Adrenal gland (tissue), 9 donors: ENCODE measurements at regions not wholly inside any gene's neighbourhood (a gene's known extent, or its start where the extent isn't known, plus 50 kb on each side); places are given as distances from the start of the nearest gene placed in this dataset.

Experiments
- DNase-seq, 7 donors: peaks; one replicate each; pipeline ENCODE4 v3.0.0-alpha.2; 2019 to 2020
- H3K27ac ChIP-seq, 5 donors: fragments of 200-600 bp; sonication (generic) in 4 of 5; 1 replicate in 3 of 5; 2 replicates in 2 of 5; pipeline versions ENCODE4 v1.5.1 to v1.8.0; 2016 to 2020; ENCODE audit warnings: mild to moderate bottlenecking in 1 of 5
- H3K27me3 ChIP-seq: fragments of 200-600 bp; 2 replicates; pipeline ENCODE4 v1.8.0; 2021
- H3K36me3 ChIP-seq, 2 donors: fragments of 200-600 bp; replicated peaks in 1 of 2; 1 replicate in 1 of 2; 2 replicates in 1 of 2; pipeline versions ENCODE4 v1.5.1 to v1.8.0; 2018 to 2022
- H3K4me1 ChIP-seq, 2 donors: fragments of 200-600 bp; replicated peaks in 1 of 2; 1 replicate in 1 of 2; 2 replicates in 1 of 2; pipeline versions ENCODE4 v1.5.1 to v1.8.0; 2018 to 2021
- H3K4me3 ChIP-seq, 4 donors: fragments of 200-600 bp; sonication (generic) in 3 of 4; one replicate each; pipeline ENCODE4 v1.5.1; 2016 to 2018
- H3K9me3 ChIP-seq, 3 donors: fragments of 200-600 bp; sonication (generic) in 1 of 3; replicated peaks in 1 of 3; 1 replicate in 2 of 3; 2 replicates in 1 of 3; pipeline versions ENCODE4 v1.5.1 to v1.8.0; 2016 to 2021
- POLR2A ChIP-seq, 2 donors: fragments of 450-650 bp; IDR thresholded peaks; one replicate each; pipeline ENCODE4 v1.6.1; 2017; ENCODE audit warnings: antibody characterized with exemption in 2 of 2, mild to moderate bottlenecking in 2 of 2, moderate library complexity in 1 of 2
- WGBS, 4 donors: extraction: QIAGEN DNeasy Blood & Tissue Kit in 2 of 4; methylation state at CpG; one replicate each; pipeline versions ENCODE4 v1.1.5 to v1.1.7; 2013 to 2017; 5-methylcytosine and 5-hydroxymethylcytosine counted together
- intact Hi-C, 2 donors: fragments of 100-400 bp; cut with DNase I; formaldehyde crosslinking; loops; one replicate each; pipeline versions ENCODE4 v1.14.1 to v1.15.0; 2022 to 2023
- TF ChIP-seq, protein P1 (sequence below), 6 experiments: fragments of 450-650 bp in 4 of 6; fragments of 200-600 bp in 2 of 6; sonication (generic) in 1 of 6; IDR thresholded peaks; 1 replicate in 5 of 6; 2 replicates in 1 of 6; pipeline versions ENCODE4 v1.5.1 to v1.8.0; 2016 to 2021; ENCODE audit warnings: antibody characterized with exemption in 6 of 6, mild to moderate bottlenecking in 2 of 6, moderate library complexity in 1 of 6
- donor health status: healthy with polysubstance abuse.
- donor health status: Bipolar disorder and iron deficiency.
- donor health status: DM: yes; HTN: yes; CAD: no.
- donor health status: DM: no; HTN: no; CAD: no.
- donor health status: DM: no; HTN: no; CAD: no.

DNA sequence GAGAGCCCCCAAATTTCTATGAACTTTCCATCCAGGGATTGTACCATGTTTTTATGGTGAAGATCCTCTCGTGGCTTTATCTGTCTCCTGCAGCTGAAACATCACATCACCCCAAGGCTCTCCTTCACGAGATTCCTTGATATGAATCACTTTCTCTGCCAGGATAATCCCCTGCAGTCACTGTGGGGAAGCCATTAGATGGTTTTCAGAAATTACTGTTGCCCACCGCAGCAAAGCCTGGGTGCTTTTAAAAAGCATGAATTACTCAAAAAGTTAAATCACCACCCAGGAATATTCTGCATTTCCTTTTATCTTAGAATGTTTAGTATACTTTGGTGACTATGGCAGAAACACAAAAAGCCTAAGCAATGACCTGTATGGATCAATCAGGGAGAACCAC lies 428.4 kb upstream of the SLC14A2 start:
- H3K36me3 ChIP-seq = no peaks in the 10 kb centered on the region
- TF ChIP-seq POLR2A (IDR thresholded peaks at IDR 0.05) = no peak
- TF ChIP-seq, protein P1, sequence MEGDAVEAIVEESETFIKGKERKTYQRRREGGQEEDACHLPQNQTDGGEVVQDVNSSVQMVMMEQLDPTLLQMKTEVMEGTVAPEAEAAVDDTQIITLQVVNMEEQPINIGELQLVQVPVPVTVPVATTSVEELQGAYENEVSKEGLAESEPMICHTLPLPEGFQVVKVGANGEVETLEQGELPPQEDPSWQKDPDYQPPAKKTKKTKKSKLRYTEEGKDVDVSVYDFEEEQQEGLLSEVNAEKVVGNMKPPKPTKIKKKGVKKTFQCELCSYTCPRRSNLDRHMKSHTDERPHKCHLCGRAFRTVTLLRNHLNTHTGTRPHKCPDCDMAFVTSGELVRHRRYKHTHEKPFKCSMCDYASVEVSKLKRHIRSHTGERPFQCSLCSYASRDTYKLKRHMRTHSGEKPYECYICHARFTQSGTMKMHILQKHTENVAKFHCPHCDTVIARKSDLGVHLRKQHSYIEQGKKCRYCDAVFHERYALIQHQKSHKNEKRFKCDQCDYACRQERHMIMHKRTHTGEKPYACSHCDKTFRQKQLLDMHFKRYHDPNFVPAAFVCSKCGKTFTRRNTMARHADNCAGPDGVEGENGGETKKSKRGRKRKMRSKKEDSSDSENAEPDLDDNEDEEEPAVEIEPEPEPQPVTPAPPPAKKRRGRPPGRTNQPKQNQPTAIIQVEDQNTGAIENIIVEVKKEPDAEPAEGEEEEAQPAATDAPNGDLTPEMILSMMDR (IDR thresholded peaks at IDR 0.05) = no peak
- no peak overlapping the region for H3K27ac ChIP-seq
- H3K4me1 ChIP-seq = no peaks in the 10 kb centered on the region
- no peaks in the 10 kb centered on the region for H3K27me3 ChIP-seq
- WGBS, 4 donors = 54 to 59% (median 57%) methylated on average over 3 of the region's 3 CpGs
- H3K9me3 ChIP-seq = no peaks in the 10 kb centered on the region
- DNase-seq = no peak
- no peak overlapping the region for H3K4me3 ChIP-seq
- intact Hi-C loops = no loop called here

DNA sequence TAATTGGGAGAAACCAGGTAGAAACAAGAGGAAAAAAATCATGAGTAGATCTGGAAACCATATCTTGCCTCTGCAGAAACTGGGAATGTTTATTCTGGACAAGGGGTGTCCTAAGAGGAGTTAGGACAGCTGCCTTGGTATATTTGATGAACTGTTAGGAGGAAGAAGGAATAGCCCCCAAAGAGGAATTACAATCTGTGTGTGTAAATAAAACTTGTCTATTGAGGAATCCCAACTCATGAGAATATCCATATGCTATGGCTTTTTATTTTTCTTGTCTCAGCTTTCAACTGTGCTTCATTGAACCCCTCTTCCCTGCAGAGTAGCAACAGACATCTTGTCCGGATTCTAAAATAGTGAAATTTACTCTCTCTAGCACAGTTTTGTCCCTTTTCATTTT lies 423.5 kb upstream of the SLC14A2 start:
- H3K27ac ChIP-seq = no peak overlapping the region
- WGBS, 4 donors = 78 to 88% (median 84%) methylated on average over 1 of the region's 1 CpG

DNA sequence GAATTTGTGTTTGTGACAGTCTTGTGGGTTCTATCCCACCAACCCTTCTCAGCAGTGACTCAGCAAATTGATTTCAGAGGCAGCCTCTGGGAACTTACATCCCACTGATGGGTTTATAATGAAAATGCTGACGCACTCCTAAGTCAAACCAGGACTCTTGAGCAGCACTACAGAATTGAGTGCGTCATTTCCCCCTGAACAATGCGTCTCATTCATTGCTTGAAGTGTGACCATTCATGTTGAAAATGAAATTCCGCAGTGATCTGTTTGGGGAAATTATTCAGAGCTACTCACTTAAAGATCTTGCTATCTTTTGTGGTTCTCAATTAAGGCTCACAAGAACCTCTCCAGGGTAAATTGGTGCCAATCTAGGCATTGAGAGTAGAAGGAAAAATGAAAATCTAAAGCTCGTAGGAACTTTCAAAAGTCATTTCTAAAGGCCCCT lies 417.7 kb upstream of the SLC14A2 start:
- no peak for TF ChIP-seq POLR2A (IDR thresholded peaks at IDR 0.05)
- TF ChIP-seq, protein P1 (IDR thresholded peaks at IDR 0.05) = no peak
- no peaks in the 10 kb centered on the region for H3K36me3 ChIP-seq
- no peaks in the 10 kb centered on the region for H3K27me3 ChIP-seq
- intact Hi-C loops = no loop called here
- peaks cover 0 to 6% (median 0%) of the 10 kb centered on the region in 3 donors for H3K9me3 ChIP-seq
- no peaks in the 10 kb centered on the region for H3K4me1 ChIP-seq
- no peak overlapping the region for H3K27ac ChIP-seq
- DNase-seq = no peak
- 67 to 85% (median 72%) methylated on average over 5 of the region's 5 CpGs for WGBS, 4 donors
- no peak overlapping the region for H3K4me3 ChIP-seq

More for the DNA sequence above, 423.5 kb upstream of the SLC14A2 start:
- Histone ChIP-seq H3K36me3 (no peaks in the 10 kb centered on the region), H3K9me3 (no peaks in the 10 kb centered on the region), H3K4me3 (no peak overlapping the region), H3K4me1 (no peaks in the 10 kb centered on the region), H3K27me3 (no peaks in the 10 kb centered on the region)
- intact Hi-C loops = no loop called here
- no peak for DNase-seq
- TF ChIP-seq POLR2A (IDR thresholded peaks at IDR 0.05) = no peak
- TF ChIP-seq, protein P1 (IDR thresholded peaks at IDR 0.05) = no peak

DNA sequence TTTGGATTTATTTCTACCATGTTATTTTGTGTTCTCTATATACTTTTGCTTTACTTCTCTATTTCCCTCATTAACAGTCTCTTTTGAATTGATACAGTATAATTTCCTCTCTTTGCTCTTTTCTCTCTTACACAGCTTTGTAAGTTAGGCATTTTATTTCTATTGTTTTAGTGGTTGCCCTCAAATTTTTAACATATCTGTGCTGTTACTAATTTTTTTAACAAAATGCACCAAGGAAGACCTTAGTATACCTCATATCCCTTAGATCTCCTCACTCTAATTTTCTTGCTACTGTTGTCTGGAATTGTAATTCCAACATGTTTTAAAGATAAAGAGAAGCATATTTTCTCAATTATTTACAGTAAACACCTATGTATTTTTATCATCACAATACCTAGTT lies 416.8 kb upstream of the SLC14A2 start:
- intact Hi-C loops = no loop called here
- H3K9me3 ChIP-seq = peaks cover 0 to 6% (median 0%) of the 10 kb centered on the region in 3 donors
- no peaks in the 10 kb centered on the region for H3K36me3 ChIP-seq
- H3K4me3 ChIP-seq = no peak overlapping the region
- no peak for TF ChIP-seq POLR2A (IDR thresholded peaks at IDR 0.05)
- TF ChIP-seq, protein P1 (IDR thresholded peaks at IDR 0.05) = no peak
- H3K27ac ChIP-seq = no peak overlapping the region
- no peak for DNase-seq
- no peaks in the 10 kb centered on the region for H3K27me3 ChIP-seq
- no peaks in the 10 kb centered on the region for H3K4me1 ChIP-seq
